ENCODE measurements at regions not wholly inside any gene's neighbourhood (a gene's known extent, or its start where the extent isn't known, plus 50 kb on each side); places are given as distances from the start of the nearest gene placed in this dataset.

GRCh38 chr1:83716641-83717040, 282.3 kb downstream of the TTLL7 start:
- no peak for TF ChIP-seq CTCF (IDR thresholded peaks at IDR 0.05 in 4 of 5, conservative IDR thresholded peaks at IDR 0.05 in 1 of 5)
- TF ChIP-seq POLR2A (IDR thresholded peaks at IDR 0.05) = no peak

All from gastrocnemius medialis (tissue), 4 donors.